Esophagus squamous epithelium (tissue), 4 donors: ENCODE measurements at regions not wholly inside any gene's neighbourhood (a gene's known extent, or its start where the extent isn't known, plus 50 kb on each side); places are given as distances from the start of the nearest gene placed in this dataset.

Source experiments
- POLR2A ChIP-seq, 4 donors: fragments of 450-650 bp; IDR thresholded peaks; one replicate each; pipeline ENCODE4 v1.6.1; 2017; ENCODE audit warnings: antibody characterized with exemption in 4 of 4, mild to moderate bottlenecking in 4 of 4, moderate library complexity in 3 of 4
- TF ChIP-seq, protein P1 (sequence below), 6 experiments: fragments of 450-650 bp in 4 of 6; fragments of 200-600 bp in 2 of 6; sonication (generic) in 2 of 6; IDR thresholded peaks; one replicate each; pipeline ENCODE4 v1.5.1; 2016 to 2019; ENCODE audit warnings: antibody characterized with exemption in 6 of 6, mild to moderate bottlenecking in 4 of 6, moderate library complexity in 4 of 6

DNA sequence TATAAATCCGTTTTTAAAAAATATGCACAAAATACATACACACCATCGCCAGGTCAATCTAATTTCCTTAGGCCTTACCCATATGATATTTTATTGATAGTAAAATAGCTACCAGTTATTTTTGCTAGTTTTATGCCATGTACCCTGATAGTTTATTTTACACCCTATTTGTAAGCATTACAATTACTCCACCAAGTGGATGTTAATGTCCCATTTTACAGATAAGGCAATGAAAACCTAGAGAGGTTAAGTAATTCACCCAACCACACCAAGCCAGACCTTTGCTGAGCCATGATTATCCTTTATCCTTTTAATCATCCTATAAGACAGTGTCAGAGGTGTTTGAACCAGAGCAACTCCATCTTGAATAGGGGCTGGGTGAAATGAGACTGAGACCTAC is 86.8 kb downstream of the CBLN4 start:
- TF ChIP-seq, protein P1, sequence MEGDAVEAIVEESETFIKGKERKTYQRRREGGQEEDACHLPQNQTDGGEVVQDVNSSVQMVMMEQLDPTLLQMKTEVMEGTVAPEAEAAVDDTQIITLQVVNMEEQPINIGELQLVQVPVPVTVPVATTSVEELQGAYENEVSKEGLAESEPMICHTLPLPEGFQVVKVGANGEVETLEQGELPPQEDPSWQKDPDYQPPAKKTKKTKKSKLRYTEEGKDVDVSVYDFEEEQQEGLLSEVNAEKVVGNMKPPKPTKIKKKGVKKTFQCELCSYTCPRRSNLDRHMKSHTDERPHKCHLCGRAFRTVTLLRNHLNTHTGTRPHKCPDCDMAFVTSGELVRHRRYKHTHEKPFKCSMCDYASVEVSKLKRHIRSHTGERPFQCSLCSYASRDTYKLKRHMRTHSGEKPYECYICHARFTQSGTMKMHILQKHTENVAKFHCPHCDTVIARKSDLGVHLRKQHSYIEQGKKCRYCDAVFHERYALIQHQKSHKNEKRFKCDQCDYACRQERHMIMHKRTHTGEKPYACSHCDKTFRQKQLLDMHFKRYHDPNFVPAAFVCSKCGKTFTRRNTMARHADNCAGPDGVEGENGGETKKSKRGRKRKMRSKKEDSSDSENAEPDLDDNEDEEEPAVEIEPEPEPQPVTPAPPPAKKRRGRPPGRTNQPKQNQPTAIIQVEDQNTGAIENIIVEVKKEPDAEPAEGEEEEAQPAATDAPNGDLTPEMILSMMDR (IDR thresholded peaks at IDR 0.05): no peak
- no peak for TF ChIP-seq POLR2A (IDR thresholded peaks at IDR 0.05)
